GM23338 (cell line): ENCODE measurements at regions not wholly inside any gene's neighbourhood (a gene's known extent, or its start where the extent isn't known, plus 50 kb on each side); places are given as distances from the start of the nearest gene placed in this dataset.

Experiments
- ATAC-seq: fragments of 200-7000 bp; cut with Tn5 transposase; 3 replicates; pipeline ENCODE4 v1.9.1; 2020
- DNase-seq: peaks from one replicate; pipeline ENCODE4 v3.0.0-alpha.2; 2015; ENCODE audit warnings: low spot score
- H2AFZ ChIP-seq: fragments of 200-600 bp; sonication (generic); 2 replicates; pipeline ENCODE4 v1.8.0; 2016; ENCODE audit warnings: antibody characterized with exemption, mild to moderate bottlenecking, moderate library complexity
- H3F3A ChIP-seq: fragments of 200-600 bp; sonication (generic); replicated peaks from 2 replicates; pipeline ENCODE4 v1.8.0; 2017; ENCODE audit warnings: antibody characterized with exemption, mixed run types, low read depth
- H3K27ac ChIP-seq: fragments of 200-600 bp; sonication (generic); 2 replicates; pipeline ENCODE4 v1.6.1; 2016; ENCODE audit warnings: low read depth
- H3K27me3 ChIP-seq: fragments of 200-600 bp; sonication (generic); 2 replicates; pipeline ENCODE4 v1.8.0; 2016; ENCODE audit warnings: mild to moderate bottlenecking, mixed run types, moderate library complexity; ENCODE audit not compliant: insufficient read depth
- H3K36me3 ChIP-seq: fragments of 200-600 bp; sonication (generic); 2 replicates; pipeline ENCODE4 v1.8.0; 2016; ENCODE audit warnings: mild to moderate bottlenecking; ENCODE audit not compliant: insufficient read depth
- H3K4me1 ChIP-seq: fragments of 200-600 bp; sonication (generic); 2 replicates; pipeline ENCODE4 v1.8.0; 2016; ENCODE audit warnings: mild to moderate bottlenecking, moderate library complexity; ENCODE audit not compliant: insufficient read depth
- H3K4me2 ChIP-seq: fragments of 200-600 bp; sonication (generic); 2 replicates; pipeline ENCODE4 v1.7.1; 2017; ENCODE audit warnings: mixed run types
- H3K4me3 ChIP-seq: fragments of 200-600 bp; sonication (generic); 2 replicates; pipeline ENCODE4 v1.6.1; 2016; ENCODE audit warnings: mixed run types
- H3K79me2 ChIP-seq: fragments of 200-600 bp; sonication (generic); replicated peaks from 2 replicates; pipeline ENCODE4 v1.8.0; 2017; ENCODE audit warnings: mild to moderate bottlenecking; ENCODE audit not compliant: insufficient read depth
- H3K9me2 ChIP-seq: fragments of 200-600 bp; sonication (generic); 2 replicates; pipeline ENCODE4 v1.8.0; 2017; ENCODE audit not compliant: insufficient read depth
- H4K20me1 ChIP-seq: fragments of 200-600 bp; sonication (generic); replicated peaks from 2 replicates; pipeline ENCODE4 v1.8.0; 2017; ENCODE audit warnings: mild to moderate bottlenecking; ENCODE audit not compliant: insufficient read depth
- H3K27ac Mint-ChIP-seq: 2 replicates; pipeline ENCODE4 v1.8.0; 2020; ENCODE audit warnings: inconsistent platforms, mild to moderate bottlenecking, moderate library complexity, mixed read lengths
- H3K27me3 Mint-ChIP-seq: 3 replicates; pipeline ENCODE4 v1.8.0; 2022; ENCODE audit warnings: low read depth, mild to moderate bottlenecking, moderate library complexity, mixed read lengths, inconsistent platforms; ENCODE audit not compliant: insufficient read depth, poor library complexity
- H3K36me3 Mint-ChIP-seq: 3 replicates; pipeline ENCODE4 v1.8.0; 2021; ENCODE audit warnings: low read depth, mild to moderate bottlenecking, inconsistent platforms, moderate library complexity, mixed read lengths
- H3K4me1 Mint-ChIP-seq: 3 replicates; pipeline ENCODE4 v1.8.0; 2020; ENCODE audit warnings: mild to moderate bottlenecking, inconsistent platforms, mixed read lengths
- H3K4me3 Mint-ChIP-seq: 3 replicates; pipeline ENCODE4 v1.8.0; 2021; ENCODE audit warnings: moderate library complexity, mild to moderate bottlenecking, inconsistent platforms, mixed read lengths
- H3K9me3 Mint-ChIP-seq: 3 replicates; pipeline ENCODE4 v1.8.0; 2020; ENCODE audit warnings: moderate library complexity, mild to moderate bottlenecking, inconsistent platforms, mixed read lengths
- CREB1 ChIP-seq: fragments of 250-450 bp; sonication (Bioruptor Pico); IDR thresholded peaks from 2 replicates; pipeline ENCODE4 v1.5.0; 2020; ENCODE audit warnings: low read depth, mild to moderate bottlenecking, moderate library complexity
- ETS1 ChIP-seq: IDR thresholded peaks from 2 replicates; pipeline ENCODE4 v1.6.1; 2016; ENCODE audit warnings: antibody characterized with exemption
- EZH2 ChIP-seq: fragments of 200-600 bp; sonication (generic); IDR thresholded peaks from one replicate; pipeline ENCODE4 v1.8.0; 2017; ENCODE audit warnings: antibody characterized with exemption, mild to moderate bottlenecking, low read depth; ENCODE audit not compliant: unreplicated experiment
- JUNB ChIP-seq: IDR thresholded peaks from one replicate; pipeline ENCODE4 v1.6.1; 2016; ENCODE audit warnings: antibody characterized with exemption; ENCODE audit not compliant: unreplicated experiment
- NANOG ChIP-seq: IDR thresholded peaks from 2 replicates; pipeline ENCODE4 v1.6.1; 2016; ENCODE audit warnings: antibody characterized with exemption, borderline replicate concordance
- POLR2AphosphoS5 ChIP-seq: IDR thresholded peaks from 2 replicates; pipeline ENCODE4 v1.6.1; 2016; ENCODE audit warnings: antibody characterized with exemption, low read depth
- STAT1 ChIP-seq: IDR thresholded peaks from one replicate; pipeline ENCODE4 v1.6.1; 2016; ENCODE audit warnings: antibody characterized with exemption; ENCODE audit not compliant: unreplicated experiment
- ZNF114 ChIP-seq: fragments of 250-450 bp; sonication (Bioruptor Pico); IDR thresholded peaks from 2 replicates; pipeline ENCODE4 v1.5.0; 2020; ENCODE audit warnings: mild to moderate bottlenecking, moderate library complexity
- ZNF462 ChIP-seq: fragments of 250-450 bp; sonication (Bioruptor Pico); IDR thresholded peaks from 2 replicates; pipeline ENCODE4 v1.5.0; 2020; ENCODE audit warnings: mild to moderate bottlenecking, moderate library complexity
- TF ChIP-seq, protein P1 (sequence below): IDR thresholded peaks from one replicate; pipeline ENCODE4 v1.6.1; 2018; ENCODE audit warnings: antibody characterized with exemption; ENCODE audit not compliant: unreplicated experiment

DNA sequence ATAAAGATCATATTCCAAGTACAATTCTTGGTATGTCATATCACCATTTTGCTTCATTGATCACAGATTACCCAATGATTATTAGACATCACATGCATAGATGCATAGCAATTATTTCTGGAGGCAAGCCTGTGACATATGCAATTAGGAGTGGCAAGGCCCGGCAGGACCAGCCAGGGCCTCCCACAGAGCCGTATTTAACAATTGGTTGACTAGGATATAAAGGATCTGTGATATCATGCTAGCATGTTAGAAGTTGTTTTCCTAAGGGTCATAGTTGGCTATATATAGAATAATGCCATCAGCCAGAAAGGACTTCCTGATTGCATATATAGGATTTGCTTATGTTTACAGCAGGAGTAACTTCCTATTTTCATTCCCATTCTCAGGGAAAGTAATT, 103.5 kb upstream of the OTUD4 start:
- Mint-ChIP-seq H3K4me3 (no peak overlapping the region), H3K27ac (no peak overlapping the region), H3K9me3 (no peaks in the 10 kb centered on the region; the same call in 2 of the 3 replicates), H3K27me3 (no peaks in the 10 kb centered on the region), H3K4me1 (no peaks in the 10 kb centered on the region; the same call in 2 of the 3 replicates), H3K36me3 (no peaks in the 10 kb centered on the region)
- no peaks in the 10 kb centered on the region for H4K20me1 ChIP-seq
- no peak overlapping the region for H3K4me2 ChIP-seq
- H3K79me2 ChIP-seq, result no peaks in the 10 kb centered on the region
- H2AFZ ChIP-seq, result no peak overlapping the region
- TF ChIP-seq ZNF114 (CRISPR knock-in tag) (no peak), CREB1 (no peak), ZNF462 (no peak), JUNB (no peak), STAT1 (no peak), NANOG (no peak), POLR2AphosphoS5 (no peak), EZH2 (no peak), ETS1 (no peak)
- TF ChIP-seq, protein P1, sequence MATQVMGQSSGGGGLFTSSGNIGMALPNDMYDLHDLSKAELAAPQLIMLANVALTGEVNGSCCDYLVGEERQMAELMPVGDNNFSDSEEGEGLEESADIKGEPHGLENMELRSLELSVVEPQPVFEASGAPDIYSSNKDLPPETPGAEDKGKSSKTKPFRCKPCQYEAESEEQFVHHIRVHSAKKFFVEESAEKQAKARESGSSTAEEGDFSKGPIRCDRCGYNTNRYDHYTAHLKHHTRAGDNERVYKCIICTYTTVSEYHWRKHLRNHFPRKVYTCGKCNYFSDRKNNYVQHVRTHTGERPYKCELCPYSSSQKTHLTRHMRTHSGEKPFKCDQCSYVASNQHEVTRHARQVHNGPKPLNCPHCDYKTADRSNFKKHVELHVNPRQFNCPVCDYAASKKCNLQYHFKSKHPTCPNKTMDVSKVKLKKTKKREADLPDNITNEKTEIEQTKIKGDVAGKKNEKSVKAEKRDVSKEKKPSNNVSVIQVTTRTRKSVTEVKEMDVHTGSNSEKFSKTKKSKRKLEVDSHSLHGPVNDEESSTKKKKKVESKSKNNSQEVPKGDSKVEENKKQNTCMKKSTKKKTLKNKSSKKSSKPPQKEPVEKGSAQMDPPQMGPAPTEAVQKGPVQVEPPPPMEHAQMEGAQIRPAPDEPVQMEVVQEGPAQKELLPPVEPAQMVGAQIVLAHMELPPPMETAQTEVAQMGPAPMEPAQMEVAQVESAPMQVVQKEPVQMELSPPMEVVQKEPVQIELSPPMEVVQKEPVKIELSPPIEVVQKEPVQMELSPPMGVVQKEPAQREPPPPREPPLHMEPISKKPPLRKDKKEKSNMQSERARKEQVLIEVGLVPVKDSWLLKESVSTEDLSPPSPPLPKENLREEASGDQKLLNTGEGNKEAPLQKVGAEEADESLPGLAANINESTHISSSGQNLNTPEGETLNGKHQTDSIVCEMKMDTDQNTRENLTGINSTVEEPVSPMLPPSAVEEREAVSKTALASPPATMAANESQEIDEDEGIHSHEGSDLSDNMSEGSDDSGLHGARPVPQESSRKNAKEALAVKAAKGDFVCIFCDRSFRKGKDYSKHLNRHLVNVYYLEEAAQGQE, result no peak
- no peaks in the 10 kb centered on the region for H3K27me3 ChIP-seq
- ATAC-seq (no peak), DNase-seq (no peak)
- 0 out of 2 replicates have a peak, but pooled peaks cover 2% of the 10 kb centered on the region for H3K9me2 ChIP-seq
- H3K36me3 ChIP-seq, result no peaks in the 10 kb centered on the region
- H3K4me3 ChIP-seq, result no peak overlapping the region
- H3K4me1 ChIP-seq, result no peaks in the 10 kb centered on the region
- no peaks in the 10 kb centered on the region for H3F3A ChIP-seq
- no peak overlapping the region for H3K27ac ChIP-seq
